HFF-Myc (cell line): ENCODE measurements at regions not wholly inside any gene's neighbourhood (a gene's known extent, or its start where the extent isn't known, plus 50 kb on each side); places are given as distances from the start of the nearest gene placed in this dataset.

Experiments used
- DNase-seq: peaks from one replicate; pipeline ENCODE4 v3.0.0-alpha.2; 2011; ENCODE audit warnings: low read depth; ENCODE audit errors: extremely low read depth
- H3K4me3 ChIP-seq: replicated peaks from 2 replicates; pipeline ENCODE4 v1.5.1; 2011; ENCODE audit warnings: low read depth, mild to moderate bottlenecking, control low read depth, low read length
- TF ChIP-seq, protein P1 (sequence below): IDR thresholded peaks from 2 replicates; pipeline ENCODE4 v1.5.1; 2012; ENCODE audit warnings: mild to moderate bottlenecking, low read depth, low read length, control low read depth; ENCODE audit errors: missing control alignments

DNA sequence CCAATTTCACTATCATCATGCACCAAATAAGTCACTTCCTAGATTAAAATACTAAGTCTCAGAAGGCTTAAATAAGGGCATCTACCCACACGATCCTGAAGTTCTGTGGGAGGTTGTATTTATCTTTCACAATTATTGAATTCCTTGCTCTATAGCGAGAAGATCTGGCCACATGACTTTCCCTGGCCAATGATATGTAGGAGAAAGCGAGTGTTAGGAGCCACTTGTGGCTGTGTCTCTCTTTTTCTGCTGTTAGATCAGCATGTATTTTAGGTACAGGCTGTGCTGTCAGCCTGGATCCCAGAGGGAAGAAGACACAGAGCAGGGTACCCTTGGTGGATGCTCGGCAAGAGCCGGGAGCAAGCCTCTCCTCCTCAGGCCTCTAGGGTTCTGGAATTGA is 131.3 kb upstream of the DPP6 start:
- no peak overlapping the region for H3K4me3 ChIP-seq
- TF ChIP-seq, protein P1, sequence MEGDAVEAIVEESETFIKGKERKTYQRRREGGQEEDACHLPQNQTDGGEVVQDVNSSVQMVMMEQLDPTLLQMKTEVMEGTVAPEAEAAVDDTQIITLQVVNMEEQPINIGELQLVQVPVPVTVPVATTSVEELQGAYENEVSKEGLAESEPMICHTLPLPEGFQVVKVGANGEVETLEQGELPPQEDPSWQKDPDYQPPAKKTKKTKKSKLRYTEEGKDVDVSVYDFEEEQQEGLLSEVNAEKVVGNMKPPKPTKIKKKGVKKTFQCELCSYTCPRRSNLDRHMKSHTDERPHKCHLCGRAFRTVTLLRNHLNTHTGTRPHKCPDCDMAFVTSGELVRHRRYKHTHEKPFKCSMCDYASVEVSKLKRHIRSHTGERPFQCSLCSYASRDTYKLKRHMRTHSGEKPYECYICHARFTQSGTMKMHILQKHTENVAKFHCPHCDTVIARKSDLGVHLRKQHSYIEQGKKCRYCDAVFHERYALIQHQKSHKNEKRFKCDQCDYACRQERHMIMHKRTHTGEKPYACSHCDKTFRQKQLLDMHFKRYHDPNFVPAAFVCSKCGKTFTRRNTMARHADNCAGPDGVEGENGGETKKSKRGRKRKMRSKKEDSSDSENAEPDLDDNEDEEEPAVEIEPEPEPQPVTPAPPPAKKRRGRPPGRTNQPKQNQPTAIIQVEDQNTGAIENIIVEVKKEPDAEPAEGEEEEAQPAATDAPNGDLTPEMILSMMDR = no peak
- DNase-seq = no peak

DNA sequence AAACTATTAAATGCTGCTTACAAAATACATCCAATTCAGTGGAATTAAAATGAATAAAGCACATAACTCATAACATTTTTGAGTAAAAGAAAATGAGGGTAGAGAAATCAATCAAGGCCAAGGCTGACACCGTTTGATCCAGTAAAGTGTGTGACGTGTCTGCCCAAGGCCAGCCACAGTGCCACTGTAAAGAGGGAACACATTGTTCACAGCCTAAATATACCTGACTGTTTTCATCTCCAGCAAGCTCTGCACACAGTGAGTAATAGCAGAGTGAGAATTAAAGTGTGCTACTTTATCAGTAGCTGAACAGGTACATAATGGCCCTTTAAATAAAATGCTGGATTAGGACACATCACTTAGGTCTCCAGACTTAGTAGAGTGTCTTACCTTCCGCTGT is 130.8 kb upstream of the DPP6 start:
- no peak overlapping the region for H3K4me3 ChIP-seq
- TF ChIP-seq, protein P1 = no peak
- DNase-seq = no peak

DNA sequence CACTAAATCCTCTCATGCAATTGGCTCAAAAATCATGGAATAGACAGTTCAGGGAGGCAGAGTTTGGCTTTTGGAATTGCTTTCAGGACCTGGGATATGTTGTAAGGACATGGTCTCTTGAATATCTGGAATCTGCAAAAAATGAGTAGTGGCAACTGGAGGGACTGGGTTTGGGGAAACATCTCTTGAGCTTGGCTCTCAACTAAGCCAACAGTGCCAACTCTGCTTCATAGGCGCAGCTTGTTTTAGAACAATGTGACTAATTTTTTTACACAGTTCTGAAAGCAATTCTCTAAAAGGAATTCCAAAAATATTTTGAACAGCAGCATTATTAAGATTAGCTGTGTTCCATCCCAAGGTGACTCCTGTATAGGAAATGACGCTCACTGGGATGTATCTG is 121.5 kb upstream of the DPP6 start:
- TF ChIP-seq, protein P1 = no peak
- DNase-seq = no peak
- H3K4me3 ChIP-seq = no peak overlapping the region

DNA sequence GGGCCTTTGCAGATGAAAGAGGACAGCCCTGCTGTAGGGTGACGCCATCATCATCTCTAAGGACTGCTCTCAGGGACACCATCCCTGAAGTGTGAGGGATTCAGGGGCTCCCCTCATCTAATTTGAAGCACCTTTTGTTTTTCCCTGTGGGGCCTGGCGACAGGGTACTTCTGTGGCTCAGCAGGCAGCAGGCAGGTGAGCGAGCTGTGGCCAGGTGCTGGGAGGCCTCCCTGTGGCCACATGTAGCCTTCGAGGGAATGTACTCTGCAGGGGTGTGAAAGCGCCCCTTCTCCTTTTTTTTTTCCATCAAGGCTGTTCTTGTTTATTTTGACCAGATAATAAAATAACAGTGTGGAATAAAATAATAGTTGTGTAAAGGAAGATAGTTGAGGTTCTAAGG is 118.2 kb upstream of the DPP6 start:
- TF ChIP-seq, protein P1 = no peak

DNA sequence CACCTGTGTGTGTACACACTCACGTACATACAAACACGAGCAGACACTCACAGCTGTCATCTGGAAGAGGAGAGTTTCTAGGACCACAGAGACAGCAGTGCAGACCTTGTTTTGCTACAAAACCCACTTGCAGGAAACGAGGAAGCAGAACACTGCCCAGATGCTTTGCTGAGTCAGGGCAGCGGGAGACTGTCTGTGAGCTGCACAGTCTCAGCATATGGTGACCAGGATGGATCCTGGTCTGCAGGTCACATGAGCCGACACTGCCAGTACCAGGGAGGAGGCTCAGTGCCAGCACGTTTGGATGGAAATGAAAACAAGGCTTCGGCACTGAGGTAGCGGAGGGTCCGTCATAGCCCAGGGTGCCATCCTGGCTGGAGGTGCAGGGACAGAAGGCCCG is 117.6 kb upstream of the DPP6 start:
- no peak for DNase-seq
- TF ChIP-seq, protein P1 = no peak
- H3K4me3 ChIP-seq = no peak overlapping the region

More for the DNA sequence above, 118.2 kb upstream of the DPP6 start:
- no peak for DNase-seq
- H3K4me3 ChIP-seq = no peak overlapping the region

DNA sequence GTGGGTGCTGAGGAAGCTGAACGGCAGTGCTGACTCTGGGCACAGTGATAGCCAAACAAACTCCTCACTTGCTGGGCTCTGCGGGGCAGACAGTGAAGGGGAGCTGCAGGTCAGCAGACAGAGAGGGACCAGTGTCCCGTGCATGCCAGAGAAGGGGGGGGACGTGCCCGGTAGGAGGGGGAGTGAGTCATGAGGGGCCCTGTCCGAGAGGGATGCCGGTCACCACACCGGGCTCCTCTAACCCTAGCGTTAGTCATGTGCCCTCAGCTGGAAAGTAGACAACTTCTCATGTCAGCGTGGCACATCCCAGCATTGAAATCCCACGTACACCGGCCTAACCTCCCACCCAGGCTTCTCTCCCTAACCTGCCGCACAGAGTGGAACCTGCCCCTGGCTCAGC is 117.1 kb upstream of the DPP6 start:
- DNase-seq = no peak
- TF ChIP-seq, protein P1 = no peak
- H3K4me3 ChIP-seq = no peak overlapping the region

DNA sequence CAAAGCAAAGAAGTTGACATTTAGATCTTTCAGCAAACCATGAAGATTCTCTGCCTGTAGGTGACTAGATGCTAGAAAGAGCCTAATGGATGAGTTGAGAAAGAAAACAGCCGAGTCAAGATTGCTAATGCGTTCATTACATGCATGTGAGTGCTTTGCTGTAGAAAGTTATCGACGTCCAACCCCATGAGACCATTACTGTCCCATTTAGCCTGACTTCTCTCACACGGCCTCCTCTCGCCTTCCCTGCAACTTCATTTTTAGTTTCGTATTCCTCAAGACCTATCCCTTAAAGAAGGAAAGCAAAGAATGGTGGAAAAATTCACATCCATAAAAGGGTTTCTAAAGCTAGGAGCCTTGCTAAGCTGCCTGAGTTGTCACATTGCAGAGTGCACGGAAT is 113.7 kb upstream of the DPP6 start:
- TF ChIP-seq, protein P1 = no peak
- no peak for DNase-seq
- no peak overlapping the region for H3K4me3 ChIP-seq
